GM18867 (cell line): ENCODE measurements at regions not wholly inside any gene's neighbourhood (a gene's known extent, or its start where the extent isn't known, plus 50 kb on each side); places are given as distances from the start of the nearest gene placed in this dataset.
"Not testable (repeated sequence)": the region's sequence is repeated elsewhere in the genome, so short reads cannot be mapped to it uniquely, and the experiment has no call there.

Experiments
- ATAC-seq: cut with Tn5 transposase; IDR thresholded peaks from one replicate; pipeline ENCODE4 v1.9.1; 2021; ENCODE audit warnings: mild to moderate bottlenecking, moderate library complexity; ENCODE audit not compliant: unreplicated experiment

GRCh38 chr11:97487387-97487786, 1097.6 kb downstream of the JRKL start:
- no peak for ATAC-seq

GRCh38 chr11:97498891-97499290, 1109.1 kb downstream of the JRKL start:
- ATAC-seq: no peak

- no peak for ATAC-seq
These were observed 1112.4 kb downstream of the JRKL start for GRCh38 chr11:97502201-97502600.

GRCh38 chr11:97506076-97506759, 1116.4 kb downstream of the JRKL start:
- no peak for ATAC-seq

- no peak for ATAC-seq
These were observed 1124.6 kb downstream of the JRKL start for GRCh38 chr11:97514446-97514845.

DNA sequence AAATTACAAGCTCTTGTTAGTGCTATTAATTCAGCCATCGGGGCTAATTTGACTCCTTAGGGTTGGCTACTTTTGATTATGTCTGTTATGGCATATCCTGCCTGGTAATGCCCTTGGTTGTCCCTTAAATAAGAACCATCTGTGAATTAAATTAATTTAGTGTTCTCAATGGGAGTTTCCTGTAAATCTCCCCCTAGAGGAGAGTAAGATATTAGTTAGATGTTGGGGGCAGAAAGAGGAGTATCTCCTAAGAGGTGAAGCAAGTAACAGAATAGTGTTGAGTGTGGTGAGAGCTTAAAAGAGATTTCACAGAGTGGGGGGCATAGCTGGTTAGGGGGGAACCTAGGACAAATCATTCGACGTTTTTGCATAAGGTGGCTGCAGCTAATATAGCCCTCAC, 1126.9 kb downstream of the JRKL start:
- no peak for ATAC-seq

GRCh38 chr11:97525273-97525672, 1135.5 kb downstream of the JRKL start:
- ATAC-seq: no peak

- no peak for ATAC-seq
These were observed 1147.8 kb downstream of the JRKL start for GRCh38 chr11:97537407-97538150.

- no peak for ATAC-seq
These were observed 1154.6 kb downstream of the JRKL start for GRCh38 chr11:97544431-97544830.

GRCh38 chr11:97548280-97548679, 1158.5 kb downstream of the JRKL start:
- ATAC-seq: no peak

GRCh38 chr11:97557399-97557798, 1167.6 kb downstream of the JRKL start:
- no peak for ATAC-seq

DNA sequence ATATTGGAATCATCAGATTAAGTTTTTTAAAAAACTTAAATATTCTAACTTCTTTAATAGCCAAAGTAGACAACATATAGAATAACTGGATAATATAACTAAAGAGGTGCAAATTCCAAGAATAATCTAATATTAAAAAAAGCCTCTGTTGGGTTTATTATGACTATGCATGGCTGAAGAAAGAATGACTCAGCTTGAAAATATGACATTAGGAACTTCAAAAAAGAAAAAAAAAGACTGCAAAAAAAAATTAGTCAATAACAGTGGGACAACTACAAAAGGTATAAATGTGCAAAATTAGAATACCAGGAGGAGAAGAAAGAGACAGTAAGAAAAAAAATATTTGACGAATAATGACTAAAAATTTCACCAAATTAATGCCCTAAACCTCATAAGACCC, 1178.0 kb downstream of the JRKL start:
- ATAC-seq: no peak

GRCh38 chr11:97570636-97571035, 1180.8 kb downstream of the JRKL start:
- ATAC-seq: no peak

GRCh38 chr11:97573771-97574170, 1184.0 kb downstream of the JRKL start:
- not testable (repeated sequence) for ATAC-seq

DNA sequence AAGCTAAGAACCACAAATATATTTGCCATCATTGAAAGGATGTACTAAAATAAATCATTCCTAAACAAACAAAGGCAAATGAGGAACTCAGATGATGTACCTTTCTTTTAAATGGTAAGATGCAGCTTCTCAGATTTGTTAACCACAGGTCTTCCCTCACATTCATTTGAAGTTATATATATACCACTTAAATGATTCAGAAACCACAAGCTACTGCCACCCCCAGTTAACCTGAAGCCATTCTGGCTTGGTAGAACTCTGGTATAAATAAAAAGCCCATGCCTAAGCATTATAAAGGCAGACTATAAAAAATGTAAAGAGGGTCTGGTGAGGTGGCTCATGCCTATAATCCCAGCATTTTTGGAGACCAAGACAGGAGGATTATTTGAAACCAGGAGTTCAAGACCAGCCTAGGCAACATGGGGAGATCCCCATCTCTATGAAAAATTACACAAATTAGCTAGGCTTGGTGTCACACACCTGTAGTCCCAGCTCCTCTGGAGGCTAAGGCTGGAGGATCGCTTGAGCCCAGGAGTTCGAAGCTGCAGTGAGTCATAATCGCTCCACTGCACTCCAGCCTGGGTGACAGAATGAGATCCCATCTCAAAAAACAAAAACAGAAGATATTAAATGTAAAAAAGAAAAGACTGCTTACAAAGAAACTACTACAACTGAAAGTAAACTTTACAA, 1185.3 kb downstream of the JRKL start:
- ATAC-seq: no peak

DNA sequence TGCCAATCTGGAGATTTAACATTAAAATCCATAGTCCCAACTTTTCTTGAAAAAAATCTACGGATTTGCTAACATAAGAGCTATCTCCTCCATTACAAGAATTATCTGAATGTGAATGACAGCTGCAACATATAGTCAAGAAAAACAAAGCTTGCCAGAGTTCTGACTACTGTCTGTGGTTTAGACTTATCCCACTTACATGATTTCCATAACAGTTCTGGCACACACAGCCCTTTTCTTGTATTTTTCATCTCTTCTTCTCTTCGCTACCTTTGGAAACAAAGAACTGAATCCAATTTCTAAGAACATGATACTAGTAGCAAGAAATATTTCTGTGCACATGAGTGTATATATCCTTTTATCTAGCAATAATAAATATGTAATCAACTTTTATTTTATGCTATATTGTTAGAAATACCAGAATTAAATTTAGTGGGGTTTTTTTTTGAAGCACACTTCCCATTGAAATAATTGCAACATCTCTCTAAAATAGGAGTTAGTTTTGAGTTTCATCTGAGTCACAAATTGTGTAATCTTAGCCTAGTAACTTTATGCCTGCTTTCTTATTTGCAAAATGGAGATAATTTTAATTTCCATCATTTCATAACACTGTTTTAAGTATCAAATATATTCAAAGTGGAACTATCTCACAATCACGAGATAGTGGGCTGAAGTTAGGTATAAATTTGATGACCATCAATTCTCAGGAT, 1217.6 kb downstream of the JRKL start:
- ATAC-seq: no peak

DNA sequence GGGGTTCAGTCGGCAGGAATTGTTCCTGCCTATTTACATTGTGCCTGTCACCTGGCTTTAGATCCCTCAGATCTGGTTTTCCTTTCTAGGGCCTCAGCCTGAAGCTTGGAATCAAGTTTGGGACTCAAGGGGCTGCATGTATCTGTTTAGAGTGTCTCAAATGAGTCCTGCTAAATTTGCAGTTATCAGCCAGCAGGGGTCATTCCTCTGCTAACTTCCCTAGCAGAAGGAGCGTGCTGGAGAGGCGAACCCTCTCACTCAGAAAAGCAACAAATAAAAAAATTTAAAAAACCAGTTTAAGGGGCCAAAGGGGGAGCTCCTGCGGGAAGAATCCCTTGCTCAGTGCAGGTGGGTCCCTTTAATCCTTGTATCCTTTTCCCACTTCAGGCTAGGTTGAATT, 1220.2 kb downstream of the JRKL start:
- ATAC-seq: no peak

DNA sequence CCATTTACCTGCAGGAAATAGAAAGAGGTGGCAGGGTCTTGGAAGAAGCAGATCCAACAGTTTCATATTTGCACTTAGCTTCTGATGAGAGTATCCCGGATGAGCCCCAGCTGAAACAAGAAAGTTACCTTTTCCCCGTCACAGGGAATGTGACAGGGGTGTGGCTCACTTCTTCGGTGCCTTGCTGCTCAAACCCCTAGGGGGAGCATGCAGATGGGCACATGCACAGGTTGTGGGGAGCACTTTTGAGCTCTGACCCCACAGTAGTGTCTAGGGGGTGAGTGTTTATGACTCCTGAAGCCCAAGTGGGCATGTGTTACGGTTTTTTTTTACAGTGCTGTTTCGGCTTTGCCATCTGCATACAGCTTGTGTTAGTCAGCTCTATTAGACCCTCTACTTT, 1221.0 kb downstream of the JRKL start:
- no peak for ATAC-seq

GRCh38 chr11:97611345-97611744, 1221.5 kb downstream of the JRKL start:
- ATAC-seq: no peak

- ATAC-seq: no peak
These were observed 1224.8 kb downstream of the JRKL start for GRCh38 chr11:97614606-97615005.

DNA sequence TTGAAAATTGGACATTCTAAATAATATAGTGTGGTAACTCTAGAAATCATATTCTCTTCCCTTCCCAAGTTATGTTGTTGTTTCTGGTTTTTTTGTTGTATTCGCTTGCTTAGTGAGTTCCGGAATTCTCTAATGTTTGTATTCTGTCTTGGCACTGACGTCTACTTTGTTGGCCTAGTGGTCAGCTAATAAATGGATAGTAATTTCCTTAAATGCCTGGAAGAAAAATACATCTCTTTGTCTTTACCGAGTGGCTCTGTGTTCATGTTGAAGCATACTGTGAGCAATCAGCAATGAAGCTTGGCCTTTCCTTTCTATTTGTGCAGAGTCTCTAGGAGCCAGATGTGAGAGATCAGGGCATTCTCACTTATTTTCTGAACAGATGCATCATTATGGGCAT, 1225.7 kb downstream of the JRKL start:
- ATAC-seq: no peak
